Right cardiac atrium (tissue), 5 donors: ENCODE measurements at regions not wholly inside any gene's neighbourhood (a gene's known extent, or its start where the extent isn't known, plus 50 kb on each side); places are given as distances from the start of the nearest gene placed in this dataset.
"Not testable (repeated sequence)": the region's sequence is repeated elsewhere in the genome, so short reads cannot be mapped to it uniquely, and the experiment has no call there.

Experiments
- ATAC-seq, 2 donors: fragments of 200-7000 bp; cut with Tn5 transposase; one replicate each; pipeline versions ENCODE4 v1.8.0 to v1.9.1; 2020; ENCODE audit warnings: moderate library complexity in 2 of 2, mild to moderate bottlenecking in 1 of 2
- DNase-seq, 3 donors: peaks; one replicate each; pipeline ENCODE4 v3.0.0-alpha.2; 2020
- H3K27ac ChIP-seq: one replicate; pipeline ENCODE4 v1.5.1; 2013; ENCODE audit warnings: mild to moderate bottlenecking, low read length, control low read depth, moderate library complexity
- H3K27me3 ChIP-seq: one replicate; pipeline ENCODE4 v1.6.1; 2013; ENCODE audit not compliant: control insufficient read depth, insufficient read depth
- H3K4me1 ChIP-seq: one replicate; pipeline ENCODE4 v1.6.1; 2013; ENCODE audit warnings: low read length; ENCODE audit not compliant: control insufficient read depth, insufficient read depth
- H3K4me3 ChIP-seq: one replicate; pipeline ENCODE4 v1.5.1; 2013; ENCODE audit warnings: low read length, control low read depth
- H3K9me3 ChIP-seq: one replicate; pipeline ENCODE4 v1.6.1; 2013; ENCODE audit warnings: low read length; ENCODE audit not compliant: control insufficient read depth
- WGBS: extraction: QIAGEN DNeasy Blood & Tissue Kit; methylation state at CpG from one replicate; pipeline ENCODE4 v1.1.7; 2013; 5-methylcytosine and 5-hydroxymethylcytosine counted together
- intact Hi-C, 4 donors: fragments of 100-400 bp; cut with DNase I; formaldehyde crosslinking; loops; one replicate each; pipeline versions ENCODE4 v1.11.0 to v1.14.0; 2022 to 2023
- donor health status: healthy with polysubstance abuse.
- donor health status: DM: no; HTN: yes; CAD: no.
- donor health status: DM: no; HTN: no; CAD: no.
- donor health status: DM: no; HTN: yes; CAD: no; lungs with severe emphysema.
- donor health status: DM: yes; HTN: yes; CAD: no.

- Histone ChIP-seq H3K9me3 (no peaks in the 10 kb centered on the region), H3K4me3 (no peak overlapping the region), H3K4me1 (no peaks in the 10 kb centered on the region), H3K27me3 (no peaks in the 10 kb centered on the region), H3K27ac (no peak overlapping the region)
- WGBS = 75% methylated on average over 2 of the region's 2 CpGs
- intact Hi-C loops = no loop called here
- DNase-seq (no peak), ATAC-seq (no peak)
Observed at GRCh38 chr4:31023109-31023508, 302.9 kb downstream of the PCDH7 start.

- Histone ChIP-seq H3K4me1 (no peaks in the 10 kb centered on the region), H3K27ac (no peak overlapping the region), H3K27me3 (no peaks in the 10 kb centered on the region), H3K9me3 (no peaks in the 10 kb centered on the region), H3K4me3 (no peak overlapping the region)
- WGBS = 76% methylated on average over 2 of the region's 2 CpGs
- no peak for DNase-seq
- intact Hi-C loops = no loop called here
- no peak for ATAC-seq
Observed at GRCh38 chr4:31023742-31024141, 303.6 kb downstream of the PCDH7 start.

- H3K4me3 ChIP-seq, H3K27ac ChIP-seq, DNase-seq, H3K27me3 ChIP-seq, H3K4me1 ChIP-seq, intact Hi-C loops, H3K9me3 ChIP-seq, ATAC-seq: not testable (repeated sequence)
- 95% methylated on average over 12 of the region's 12 CpGs for WGBS
Observed at GRCh38 chr4:31024781-31025180, 304.6 kb downstream of the PCDH7 start.

GRCh38 chr4:31026256-31026655 lies 306.1 kb downstream of the PCDH7 start:
- no peaks in the 10 kb centered on the region for H3K9me3 ChIP-seq
- DNase-seq = no peak
- 82% methylated on average over 5 of the region's 5 CpGs for WGBS
- H3K27me3 ChIP-seq = no peaks in the 10 kb centered on the region
- intact Hi-C loops = no loop called here
- no peak for ATAC-seq
- no peak overlapping the region for H3K4me3 ChIP-seq
- no peak overlapping the region for H3K27ac ChIP-seq
- no peaks in the 10 kb centered on the region for H3K4me1 ChIP-seq

- Histone ChIP-seq H3K27me3 (no peaks in the 10 kb centered on the region), H3K27ac (no peak overlapping the region), H3K4me1 (no peaks in the 10 kb centered on the region), H3K4me3 (no peak overlapping the region), H3K9me3 (no peaks in the 10 kb centered on the region)
- ATAC-seq (no peak), DNase-seq (no peak)
- intact Hi-C loops = no loop called here
- 73% methylated on average over 3 of the region's 3 CpGs for WGBS
Observed at GRCh38 chr4:31034550-31034949, 314.4 kb downstream of the PCDH7 start.

- ATAC-seq (no peak), DNase-seq (no peak)
- Histone ChIP-seq H3K4me3 (no peak overlapping the region), H3K4me1 (no peaks in the 10 kb centered on the region), H3K27ac (no peak overlapping the region), H3K27me3 (no peaks in the 10 kb centered on the region), H3K9me3 (no peaks in the 10 kb centered on the region)
- intact Hi-C loops = no loop called here
- WGBS = 76% methylated on average over 1 of the region's 1 CpG
Observed at GRCh38 chr4:31035761-31036160, 315.6 kb downstream of the PCDH7 start.

GRCh38 chr4:31037703-31038102 lies 317.5 kb downstream of the PCDH7 start:
- no peak overlapping the region for H3K4me3 ChIP-seq
- no peak for ATAC-seq
- intact Hi-C loops = no loop called here

GRCh38 chr4:31039382-31039781 lies 319.2 kb downstream of the PCDH7 start:
- Histone ChIP-seq H3K27ac (no peak overlapping the region), H3K4me3 (no peak overlapping the region), H3K4me1 (no peaks in the 10 kb centered on the region), H3K9me3 (no peaks in the 10 kb centered on the region), H3K27me3 (no peaks in the 10 kb centered on the region)
- WGBS = 83% methylated on average over 3 of the region's 3 CpGs
- DNase-seq (no peak), ATAC-seq (no peak)
- intact Hi-C loops = no loop called here

More at GRCh38 chr4:31037703-31038102, 317.5 kb downstream of the PCDH7 start:
- Histone ChIP-seq H3K27ac (no peak overlapping the region), H3K9me3 (no peaks in the 10 kb centered on the region), H3K4me1 (no peaks in the 10 kb centered on the region), H3K27me3 (no peaks in the 10 kb centered on the region)
- DNase-seq = no peak

GRCh38 chr4:31040106-31040505 lies 319.9 kb downstream of the PCDH7 start:
- H3K27me3 ChIP-seq = no peaks in the 10 kb centered on the region
- intact Hi-C loops = no loop called here
- H3K4me3 ChIP-seq = no peak overlapping the region
- no peak overlapping the region for H3K27ac ChIP-seq
- ATAC-seq (no peak), DNase-seq (no peak)
- WGBS = 47% methylated on average over 2 of the region's 2 CpGs
- H3K9me3 ChIP-seq = no peaks in the 10 kb centered on the region
- H3K4me1 ChIP-seq = no peaks in the 10 kb centered on the region

GRCh38 chr4:31041385-31041784 lies 321.2 kb downstream of the PCDH7 start:
- no peak overlapping the region for H3K4me3 ChIP-seq
- intact Hi-C loops = no loop called here
- ATAC-seq (no peak), DNase-seq (no peak)
- 67% methylated on average over 3 of the region's 3 CpGs for WGBS
- no peaks in the 10 kb centered on the region for H3K4me1 ChIP-seq
- no peaks in the 10 kb centered on the region for H3K27me3 ChIP-seq
- H3K27ac ChIP-seq = no peak overlapping the region
- no peaks in the 10 kb centered on the region for H3K9me3 ChIP-seq

GRCh38 chr4:31041853-31042252 lies 321.7 kb downstream of the PCDH7 start:
- Histone ChIP-seq H3K27me3 (no peaks in the 10 kb centered on the region), H3K9me3 (no peaks in the 10 kb centered on the region), H3K4me1 (no peaks in the 10 kb centered on the region), H3K4me3 (no peak overlapping the region), H3K27ac (no peak overlapping the region)
- WGBS = 68% methylated on average over 2 of the region's 2 CpGs
- DNase-seq (no peak), ATAC-seq (no peak)
- intact Hi-C loops = no loop called here

- WGBS = 68% methylated on average over 1 of the region's 1 CpG
- Histone ChIP-seq H3K4me3 (no peak overlapping the region), H3K4me1 (no peaks in the 10 kb centered on the region), H3K27me3 (no peaks in the 10 kb centered on the region), H3K27ac (no peak overlapping the region), H3K9me3 (no peaks in the 10 kb centered on the region)
- ATAC-seq (no peak), DNase-seq (no peak)
- intact Hi-C loops = no loop called here
Observed at GRCh38 chr4:31043382-31044062, 323.4 kb downstream of the PCDH7 start.
